Endothelial cell of umbilical vein (primary cell): ENCODE measurements at regions not wholly inside any gene's neighbourhood (a gene's known extent, or its start where the extent isn't known, plus 50 kb on each side); places are given as distances from the start of the nearest gene placed in this dataset.

Experiments
- BruUV-seq: library from RNA; stranded (reverse); fragments of 400-500 nt; replicated peaks from 2 replicates; lab custom pipeline; 2021; lab: Mats Ljungman, UMichigan
- CTCF ChIA-PET: fragments of 300-600, 350-600 bp; sonication (Branson Sonifier 250); formaldehyde crosslinking; loops from one replicate; lab custom pipeline; 2021; ENCODE audit warnings: antibody characterized with exemption, inconsistent platforms; lab: Charles Lee
- POLR2A ChIA-PET: fragments of 300-600, 350-600 bp; sonication (Branson Sonifier 250); formaldehyde crosslinking; loops from one replicate; lab custom pipeline; 2021; ENCODE audit warnings: antibody characterized with exemption, inconsistent platforms; lab: Charles Lee
- DNase-seq: peaks from one replicate; pipeline ENCODE4 v3.0.0-alpha.2; 2011; ENCODE audit warnings: low read depth, low spot score
- FAIRE-seq: peaks from 2 replicates; lab custom pipeline; 2011; peaks lifted over from hg19 to GRCh38; lab: Jason Lieb, UNC
- H2AFZ ChIP-seq: 2 replicates; pipeline ENCODE4 v1.6.0; 2012; ENCODE audit warnings: low read depth, low read length, control low read depth, inconsistent platforms
- H3K27ac ChIP-seq: 2 replicates; pipeline ENCODE4 v1.5.1; 2011; ENCODE audit warnings: low read depth, mild to moderate bottlenecking, control low read depth, low read length, moderate library complexity; ENCODE audit not compliant: insufficient read depth
- H3K27me3 ChIP-seq, 2 experiments: 2 replicates each; pipeline versions ENCODE4 v1.6.0 to v1.6.1; 2011; ENCODE audit warnings: low read length in 2 of 2, mixed read lengths in 1 of 2; ENCODE audit not compliant: control insufficient read depth in 2 of 2, insufficient read depth in 2 of 2
- H3K36me3 ChIP-seq, 2 experiments: 2 replicates in 1 of 2; 3 replicates in 1 of 2; pipeline ENCODE4 v1.5.1; 2011; ENCODE audit warnings: low read length in 2 of 2, mild to moderate bottlenecking in 1 of 2, moderate library complexity in 1 of 2; ENCODE audit not compliant: control insufficient read depth in 2 of 2, insufficient read depth in 2 of 2; ENCODE audit errors: extremely low read depth in 1 of 2
- H3K4me1 ChIP-seq: 3 replicates; pipeline ENCODE4 v1.5.1; 2011; ENCODE audit warnings: mild to moderate bottlenecking, low read length; ENCODE audit not compliant: control insufficient read depth, insufficient read depth; ENCODE audit errors: extremely low read depth
- H3K4me2 ChIP-seq: 2 replicates; pipeline ENCODE4 v1.6.1; 2011; ENCODE audit warnings: low read length, control low read depth, mixed read lengths; ENCODE audit not compliant: insufficient read depth
- H3K4me3 ChIP-seq, 3 experiments: fragments of 200-600 bp in 1 of 3; sonication (generic), shearing (Covaris generic) in 1 of 3; replicated peaks in 1 of 3; 2 replicates each; pipeline ENCODE4 v1.5.1; 2011 to 2016; ENCODE audit warnings: control low read depth in 3 of 3, low read length in 3 of 3, mild to moderate bottlenecking in 2 of 3, inconsistent platforms in 1 of 3, low read depth in 1 of 3, moderate library complexity in 1 of 3; ENCODE audit not compliant: insufficient read depth in 1 of 3
- H3K79me2 ChIP-seq: 2 replicates; pipeline ENCODE4 v1.6.0; 2012; ENCODE audit warnings: low read length, inconsistent platforms; ENCODE audit not compliant: control insufficient read depth, insufficient read depth
- H3K9ac ChIP-seq: replicated peaks from 2 replicates; pipeline ENCODE3; 2011; ENCODE audit warnings: low read length, control low read depth; ENCODE audit not compliant: insufficient read depth; ENCODE audit errors: extremely low read depth
- H3K9me1 ChIP-seq: replicated peaks from 3 replicates; pipeline ENCODE4 v1.6.0; 2011; ENCODE audit warnings: mild to moderate bottlenecking, low read length; ENCODE audit not compliant: control insufficient read depth, insufficient read depth; ENCODE audit errors: extremely low read depth
- H3K9me3 ChIP-seq: replicated peaks from 2 replicates; pipeline ENCODE4 v1.5.1; 2012; ENCODE audit warnings: low read length, inconsistent platforms; ENCODE audit not compliant: control insufficient read depth, insufficient read depth
- H4K20me1 ChIP-seq: replicated peaks from 2 replicates; pipeline ENCODE3; 2011; ENCODE audit warnings: mild to moderate bottlenecking, low read length; ENCODE audit not compliant: control insufficient read depth, insufficient read depth; ENCODE audit errors: extremely low read depth
- EZH2 ChIP-seq: IDR thresholded peaks from 2 replicates; pipeline ENCODE4 v1.6.1; 2012; ENCODE audit warnings: borderline replicate concordance, low read depth, mild to moderate bottlenecking, moderate library complexity, low read length, inconsistent platforms; ENCODE audit not compliant: severe bottlenecking
- FOS ChIP-seq: IDR thresholded peaks from 2 replicates; pipeline ENCODE4 v1.6.1; 2011; ENCODE audit warnings: mild to moderate bottlenecking, low read length, moderate library complexity, borderline replicate concordance; ENCODE audit not compliant: insufficient read depth
- GATA2 ChIP-seq: IDR thresholded peaks from 2 replicates; pipeline ENCODE4 v1.7.0; 2011; ENCODE audit warnings: low read depth, mild to moderate bottlenecking, moderate library complexity, mixed read lengths, low read length; ENCODE audit not compliant: insufficient read length, insufficient read depth
- JUN ChIP-seq: IDR thresholded peaks from 2 replicates; pipeline ENCODE4 v1.6.1; 2011; ENCODE audit warnings: borderline replicate concordance, low read depth; ENCODE audit not compliant: insufficient read length, insufficient read depth
- MYC ChIP-seq: IDR thresholded peaks from one replicate; pipeline ENCODE4 v1.6.1; 2011; ENCODE audit warnings: mild to moderate bottlenecking, low read depth, low read length
- POLR2A ChIP-seq: IDR thresholded peaks from 2 replicates; pipeline ENCODE4 v1.6.1; 2012; ENCODE audit warnings: low read depth, mild to moderate bottlenecking, control low read depth, low read length
- POLR2AphosphoS5 ChIP-seq: IDR thresholded peaks from 2 replicates; pipeline ENCODE4 v1.6.1; 2012; ENCODE audit warnings: low read depth, mild to moderate bottlenecking, control low read depth, low read length, moderate library complexity; ENCODE audit not compliant: insufficient read depth
- dilution Hi-C: fragments of 300-500 bp; cut with MboI; formaldehyde crosslinking; loops from one replicate; pipeline ENCODE4 v1.15.0; 2019; ENCODE audit warnings: low sequenced_read_pairs; ENCODE audit not compliant: extremely low pct_ligation_motif_present
- intact Hi-C: fragments of 100-400 bp; cut with micrococcal nuclease; formaldehyde crosslinking; loops from one replicate; pipeline ENCODE4 v1.10.0; 2022
- TF ChIP-seq, protein P1 (sequence below): IDR thresholded peaks from 2 replicates; pipeline ENCODE4 v1.6.1; 2011; ENCODE audit not compliant: insufficient read depth, insufficient read length
- TF ChIP-seq, protein P2 (sequence below), 2 donors: IDR thresholded peaks; 1 replicate in 1 of 2; 2 replicates in 1 of 2; pipeline ENCODE4 v1.5.1; 2011; ENCODE audit warnings: low read length in 2 of 2, mild to moderate bottlenecking in 2 of 2, moderate library complexity in 2 of 2, control low read depth in 1 of 2, inconsistent platforms in 1 of 2, low read depth in 1 of 2; ENCODE audit not compliant: insufficient read depth in 1 of 2; ENCODE audit errors: extremely low read depth in 1 of 2

DNA sequence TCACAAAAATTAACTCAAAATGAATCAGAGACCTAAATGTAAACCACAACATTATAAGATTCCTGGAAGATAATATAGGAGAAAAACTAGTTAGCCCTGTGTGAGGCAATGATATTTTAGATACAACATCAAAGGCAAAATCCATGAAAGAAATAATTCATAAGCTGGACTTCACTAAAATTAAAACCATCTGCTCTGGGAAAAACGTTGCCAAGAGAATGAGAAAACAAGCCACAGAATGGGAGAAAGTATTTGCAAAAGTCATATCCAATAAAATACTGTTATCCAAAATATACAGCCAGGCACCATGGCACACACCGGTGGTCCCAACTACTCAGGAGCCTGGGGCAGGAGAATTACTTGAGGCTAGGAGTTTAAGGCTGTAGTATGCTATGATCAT lies 70.3 kb downstream of the SYF2 start:
- Histone ChIP-seq H3K9me3 (no peaks in the 10 kb centered on the region), H3K36me3 (no peaks in the 10 kb centered on the region), H4K20me1 (no peaks in the 10 kb centered on the region), H3K4me1 (no peaks in the 10 kb centered on the region), H2AFZ (no peak overlapping the region), H3K4me3 (no peak overlapping the region), H3K27ac (no peak overlapping the region), H3K27me3 (peaks cover 3 to 11% of the 10 kb centered on the region in 2 experiments), H3K9me1 (no peaks in the 10 kb centered on the region), H3K4me2 (no peak overlapping the region), H3K9ac (no peak overlapping the region), H3K79me2 (no peaks in the 10 kb centered on the region)
- FAIRE-seq = no peak
- ChIA-PET POLR2A (no interaction called here), CTCF (interaction anchor here (0.9 kb wide), 1 partner anchor 10 kb away, joined by 3 read pairs; no protein-coding TSS in a partner anchor)
- dilution Hi-C loops (no loop called here), intact Hi-C loops (no loop called here)
- TF ChIP-seq POLR2A (no peak), EZH2 (no peak), JUN (no peak), POLR2AphosphoS5 (no peak)
- TF ChIP-seq, protein P1, sequence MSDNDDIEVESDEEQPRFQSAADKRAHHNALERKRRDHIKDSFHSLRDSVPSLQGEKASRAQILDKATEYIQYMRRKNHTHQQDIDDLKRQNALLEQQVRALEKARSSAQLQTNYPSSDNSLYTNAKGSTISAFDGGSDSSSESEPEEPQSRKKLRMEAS = no peak
- no peak for DNase-seq
- BruUV-seq = no TSS peak

DNA sequence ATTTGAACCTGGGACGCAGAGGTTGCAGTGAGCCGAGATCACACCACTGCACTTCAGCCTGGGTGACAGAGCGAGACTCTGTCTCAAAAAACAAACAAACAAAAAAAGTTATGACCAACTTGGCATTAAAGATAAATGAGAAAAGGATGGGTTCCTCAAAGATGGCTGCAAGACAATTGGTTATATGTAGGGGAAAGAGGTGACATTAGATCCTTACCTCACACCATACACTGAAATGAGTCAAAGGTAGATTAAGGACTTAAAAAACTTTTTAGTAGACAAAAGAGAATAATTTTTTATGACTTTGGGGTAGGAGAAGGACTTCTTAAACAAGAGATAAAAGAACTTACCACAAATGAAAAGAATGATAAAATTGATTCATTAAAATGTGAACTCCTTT lies 74.5 kb downstream of the SYF2 start:
- CTCF ChIA-PET = interaction anchor here (1.1 kb wide), 1 partner anchor 12 kb away, joined by 3 read pairs; no protein-coding TSS in a partner anchor
- BruUV-seq = no TSS peak
- H3K27me3 ChIP-seq = peaks cover 9 to 17% of the 10 kb centered on the region in 2 experiments

More for the DNA sequence above, 74.5 kb downstream of the SYF2 start:
- Histone ChIP-seq H3K4me1 (no peaks in the 10 kb centered on the region), H3K9ac (no peak overlapping the region), H4K20me1 (no peaks in the 10 kb centered on the region), H3K4me3 (no peak overlapping the region), H3K36me3 (no peaks in the 10 kb centered on the region), H3K4me2 (no peak overlapping the region), H3K9me1 (no peaks in the 10 kb centered on the region), H2AFZ (no peak overlapping the region), H3K27ac (no peak overlapping the region), H3K9me3 (no peaks in the 10 kb centered on the region), H3K79me2 (no peaks in the 10 kb centered on the region)
- TF ChIP-seq FOS (no peak), MYC (no peak), EZH2 (no peak), POLR2A (no peak), GATA2 (no peak), JUN (no peak), POLR2AphosphoS5 (no peak)
- TF ChIP-seq, protein P2, sequence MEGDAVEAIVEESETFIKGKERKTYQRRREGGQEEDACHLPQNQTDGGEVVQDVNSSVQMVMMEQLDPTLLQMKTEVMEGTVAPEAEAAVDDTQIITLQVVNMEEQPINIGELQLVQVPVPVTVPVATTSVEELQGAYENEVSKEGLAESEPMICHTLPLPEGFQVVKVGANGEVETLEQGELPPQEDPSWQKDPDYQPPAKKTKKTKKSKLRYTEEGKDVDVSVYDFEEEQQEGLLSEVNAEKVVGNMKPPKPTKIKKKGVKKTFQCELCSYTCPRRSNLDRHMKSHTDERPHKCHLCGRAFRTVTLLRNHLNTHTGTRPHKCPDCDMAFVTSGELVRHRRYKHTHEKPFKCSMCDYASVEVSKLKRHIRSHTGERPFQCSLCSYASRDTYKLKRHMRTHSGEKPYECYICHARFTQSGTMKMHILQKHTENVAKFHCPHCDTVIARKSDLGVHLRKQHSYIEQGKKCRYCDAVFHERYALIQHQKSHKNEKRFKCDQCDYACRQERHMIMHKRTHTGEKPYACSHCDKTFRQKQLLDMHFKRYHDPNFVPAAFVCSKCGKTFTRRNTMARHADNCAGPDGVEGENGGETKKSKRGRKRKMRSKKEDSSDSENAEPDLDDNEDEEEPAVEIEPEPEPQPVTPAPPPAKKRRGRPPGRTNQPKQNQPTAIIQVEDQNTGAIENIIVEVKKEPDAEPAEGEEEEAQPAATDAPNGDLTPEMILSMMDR (IDR thresholded peaks at IDR 0.05; ENCODE audit: extremely low read depth in 1 of 2, insufficient read depth in 1 of 2, low read depth in 1 of 2, low read length in 2 of 2) = no peak
- TF ChIP-seq, protein P1 = no peak
- POLR2A ChIA-PET = no interaction called here
- intact Hi-C loops (no loop called here), dilution Hi-C loops (no loop called here)
- no peak for DNase-seq
- no peak for FAIRE-seq
